ENCODE measurements at regions not wholly inside any gene's neighbourhood (a gene's known extent, or its start where the extent isn't known, plus 50 kb on each side); places are given as distances from the start of the nearest gene placed in this dataset.

DNA sequence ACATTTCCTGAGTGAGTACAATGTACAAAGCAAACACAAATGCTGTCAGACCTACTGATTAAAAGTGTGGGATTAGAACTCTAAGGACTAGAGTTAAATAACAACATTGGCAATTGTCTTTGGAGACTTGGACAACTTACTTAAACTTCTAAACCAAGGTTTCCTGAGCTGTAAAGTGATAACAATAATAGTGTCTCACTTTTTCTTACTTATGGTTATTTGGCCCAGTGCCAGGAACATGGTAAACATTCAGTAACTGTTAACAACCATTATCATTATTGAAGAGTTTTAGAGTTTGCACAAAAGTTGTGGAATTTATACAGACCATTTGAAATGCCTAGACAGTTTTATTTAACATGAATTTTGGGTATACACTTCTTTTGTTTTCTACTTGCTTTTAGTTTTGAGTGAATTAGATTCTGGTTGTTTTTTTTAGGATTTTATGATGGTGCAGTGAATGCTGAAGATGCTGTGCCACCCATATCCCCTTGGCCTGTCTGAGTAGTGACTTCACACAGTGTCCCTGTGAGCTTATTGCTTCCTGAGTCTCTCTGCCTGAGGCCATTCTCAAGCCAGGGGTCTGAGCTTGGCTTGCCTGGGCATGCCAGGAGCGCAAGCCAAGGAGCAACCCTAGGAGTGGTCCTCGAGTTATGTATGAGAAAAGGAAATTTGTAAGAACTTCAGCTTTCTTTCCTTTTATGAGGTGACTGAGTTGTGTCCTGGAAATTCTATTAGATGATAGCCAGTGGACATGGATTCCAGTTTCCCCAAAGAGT, 932.8 kb downstream of the TTLL7 start:
- TF ChIP-seq, protein P1, sequence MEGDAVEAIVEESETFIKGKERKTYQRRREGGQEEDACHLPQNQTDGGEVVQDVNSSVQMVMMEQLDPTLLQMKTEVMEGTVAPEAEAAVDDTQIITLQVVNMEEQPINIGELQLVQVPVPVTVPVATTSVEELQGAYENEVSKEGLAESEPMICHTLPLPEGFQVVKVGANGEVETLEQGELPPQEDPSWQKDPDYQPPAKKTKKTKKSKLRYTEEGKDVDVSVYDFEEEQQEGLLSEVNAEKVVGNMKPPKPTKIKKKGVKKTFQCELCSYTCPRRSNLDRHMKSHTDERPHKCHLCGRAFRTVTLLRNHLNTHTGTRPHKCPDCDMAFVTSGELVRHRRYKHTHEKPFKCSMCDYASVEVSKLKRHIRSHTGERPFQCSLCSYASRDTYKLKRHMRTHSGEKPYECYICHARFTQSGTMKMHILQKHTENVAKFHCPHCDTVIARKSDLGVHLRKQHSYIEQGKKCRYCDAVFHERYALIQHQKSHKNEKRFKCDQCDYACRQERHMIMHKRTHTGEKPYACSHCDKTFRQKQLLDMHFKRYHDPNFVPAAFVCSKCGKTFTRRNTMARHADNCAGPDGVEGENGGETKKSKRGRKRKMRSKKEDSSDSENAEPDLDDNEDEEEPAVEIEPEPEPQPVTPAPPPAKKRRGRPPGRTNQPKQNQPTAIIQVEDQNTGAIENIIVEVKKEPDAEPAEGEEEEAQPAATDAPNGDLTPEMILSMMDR (IDR thresholded peaks at IDR 0.05) = no peak
- TF ChIP-seq POLR2A (IDR thresholded peaks at IDR 0.05) = no peak

Data from adrenal gland (tissue), 5 donors.